ENCODE measurements at regions not wholly inside any gene's neighbourhood (a gene's known extent, or its start where the extent isn't known, plus 50 kb on each side); places are given as distances from the start of the nearest gene placed in this dataset.

GRCh38 chr12:91900971-91901370 lies 244.7 kb downstream of the BTG1 start:
- no peaks in the 10 kb centered on the region for H3K36me3 ChIP-seq (ENCODE audit: control insufficient read depth in 4 of 4, insufficient read depth in 3 of 4, low read depth in 1 of 4, low read length in 3 of 4)
- TF ChIP-seq TAF1 (conservative IDR thresholded peaks at IDR 0.05), result no peak
- no peak overlapping the region for H3K4me3 ChIP-seq (ENCODE audit: low read depth in 1 of 3, low read length in 3 of 3)
- no peaks in the 10 kb centered on the region for H3K27me3 ChIP-seq (ENCODE audit: control insufficient read depth in 4 of 4, insufficient read depth in 4 of 4, low read length in 3 of 4)
- peaks cover 0 to 8% (median 0%) of the 10 kb centered on the region in 4 donors for H3K4me1 ChIP-seq (ENCODE audit: control insufficient read depth in 4 of 4, insufficient read depth in 4 of 4, low read length in 3 of 4)
- no peak overlapping the region for H3K27ac ChIP-seq (ENCODE audit: low read depth in 1 of 2, low read length in 2 of 2)
- no peak for DNase-seq (ENCODE audit: low spot score)
- H3K9me3 ChIP-seq (ENCODE audit: control insufficient read depth in 4 of 4, low read length in 3 of 4), result no peaks in the 10 kb centered on the region
- no peak overlapping the region for H3K9ac ChIP-seq (ENCODE audit: low read depth in 1 of 2, low read length in 2 of 2)

GRCh38 chr12:91899056-91899455 lies 246.6 kb downstream of the BTG1 start:
- no peak for DNase-seq (ENCODE audit: low spot score)
- Histone ChIP-seq H3K27ac (ENCODE audit: low read depth in 1 of 2, low read length in 2 of 2) (no peak overlapping the region), H3K4me3 (ENCODE audit: low read depth in 1 of 3, low read length in 3 of 3) (no peak overlapping the region)

More at GRCh38 chr12:91899056-91899455, 246.6 kb downstream of the BTG1 start:
- Histone ChIP-seq H3K4me1 (ENCODE audit: control insufficient read depth in 4 of 4, insufficient read depth in 4 of 4, low read length in 3 of 4) (peaks cover 0 to 8% (median 0%) of the 10 kb centered on the region in 4 donors), H3K27me3 (ENCODE audit: control insufficient read depth in 4 of 4, insufficient read depth in 4 of 4, low read length in 3 of 4) (no peaks in the 10 kb centered on the region), H3K9ac (ENCODE audit: low read depth in 1 of 2, low read length in 2 of 2) (no peak overlapping the region), H3K9me3 (ENCODE audit: control insufficient read depth in 4 of 4, low read length in 3 of 4) (no peaks in the 10 kb centered on the region), H3K36me3 (ENCODE audit: control insufficient read depth in 4 of 4, insufficient read depth in 3 of 4, low read depth in 1 of 4, low read length in 3 of 4) (no peaks in the 10 kb centered on the region)
- no peak for TF ChIP-seq RAD21 (IDR thresholded peaks at IDR 0.05)
- no peak for TF ChIP-seq FOXA2 (IDR thresholded peaks at IDR 0.05)
- TF ChIP-seq ZBTB33 (IDR thresholded peaks at IDR 0.05), result no peak
- TF ChIP-seq GABPA (IDR thresholded peaks at IDR 0.05 in 1 of 2, conservative IDR thresholded peaks at IDR 0.05 in 1 of 2), result no peak
- TF ChIP-seq HNF4A (conservative IDR thresholded peaks at IDR 0.05), result peak; percentile 10 to 26
- no peak for TF ChIP-seq YY1 (IDR thresholded peaks at IDR 0.05)
- no peak for TF ChIP-seq TAF1 (conservative IDR thresholded peaks at IDR 0.05)
- no peak for TF ChIP-seq FOXA1 (IDR thresholded peaks at IDR 0.05)
- TF ChIP-seq JUND (IDR thresholded peaks at IDR 0.05), result no peak
- TF ChIP-seq SP1 (IDR thresholded peaks at IDR 0.05), result no peak
- no peak for TF ChIP-seq EGR1 (IDR thresholded peaks at IDR 0.05; ENCODE audit: low read depth in 2 of 2)
- TF ChIP-seq CTCF (IDR thresholded peaks at IDR 0.05; ENCODE audit: low read depth, low read length, missing input control), result no peak
- no peak for TF ChIP-seq MAX (IDR thresholded peaks at IDR 0.05)
- no peak for TF ChIP-seq REST (IDR thresholded peaks at IDR 0.05)
- TF ChIP-seq ATF3 (IDR thresholded peaks at IDR 0.05), result no peak
- peak; percentile 51 to 59 for TF ChIP-seq RXRA (IDR thresholded peaks at IDR 0.05)
- TF ChIP-seq NR2F2 (IDR thresholded peaks at IDR 0.05), result no peak
- WGBS, result 18% methylated on average over 1 of the region's 1 CpG

Measured in liver (tissue), 8 donors.